ENCODE measurements at regions not wholly inside any gene's neighbourhood (a gene's known extent, or its start where the extent isn't known, plus 50 kb on each side); places are given as distances from the start of the nearest gene placed in this dataset.

- TF ChIP-seq POLR2AphosphoS5 (IDR thresholded peaks at IDR 0.05; ENCODE audit: borderline replicate concordance, low read depth, low read length) (no peak), EZH2 (IDR thresholded peaks at IDR 0.05) (no peak)
Observed at GRCh38 chr3:194773216-194773615, 87.5 kb downstream of the FAM43A start.

Data from SK-N-MC (cell line).